NCI-H510A (cell line): ENCODE measurements at regions not wholly inside any gene's neighbourhood (a gene's known extent, or its start where the extent isn't known, plus 50 kb on each side); places are given as distances from the start of the nearest gene placed in this dataset.
"Not testable (repeated sequence)": the region's sequence is repeated elsewhere in the genome, so short reads cannot be mapped to it uniquely, and the experiment has no call there.

ENCODE experiments used
- DNase-seq: peaks from one replicate; lab custom pipeline; 2025; lab: John Stamatoyannopoulos, UW

GRCh38 chr17:77796176-77796860 is 162.2 kb upstream of the TNRC6C start:
- DNase-seq: no peak

GRCh38 chr17:77798031-77798430 is 160.5 kb upstream of the TNRC6C start:
- no peak for DNase-seq

GRCh38 chr17:77798481-77798880 is 160.0 kb upstream of the TNRC6C start:
- DNase-seq: no peak

- no peak for DNase-seq
Observed at GRCh38 chr17:77800816-77801215, 157.7 kb upstream of the TNRC6C start.

GRCh38 chr17:77801545-77802332 is 156.8 kb upstream of the TNRC6C start:
- no peak for DNase-seq

- no peak for DNase-seq
Observed at GRCh38 chr17:77802333-77802615, 156.2 kb upstream of the TNRC6C start.

GRCh38 chr17:77802811-77803220 is 155.7 kb upstream of the TNRC6C start:
- no peak for DNase-seq

- DNase-seq: no peak
Observed at GRCh38 chr17:77803726-77804125, 154.8 kb upstream of the TNRC6C start.

- no peak for DNase-seq
Observed at GRCh38 chr17:77804796-77805426, 153.6 kb upstream of the TNRC6C start.

GRCh38 chr17:77805970-77806369 is 152.5 kb upstream of the TNRC6C start:
- not testable (repeated sequence) for DNase-seq

GRCh38 chr17:77807051-77807745 is 151.3 kb upstream of the TNRC6C start:
- DNase-seq: no peak

- no peak for DNase-seq
Observed at GRCh38 chr17:77807746-77808441, 150.6 kb upstream of the TNRC6C start.

- DNase-seq: no peak
Observed at GRCh38 chr17:77808686-77809425, 149.6 kb upstream of the TNRC6C start.

GRCh38 chr17:77809814-77810213 is 148.7 kb upstream of the TNRC6C start:
- DNase-seq: no peak

- DNase-seq: no peak
Observed at GRCh38 chr17:77810536-77810935, 148.0 kb upstream of the TNRC6C start.

GRCh38 chr17:77811521-77811920 is 147.0 kb upstream of the TNRC6C start:
- peak; percentile 68 for DNase-seq

GRCh38 chr17:77814091-77814772 is 144.3 kb upstream of the TNRC6C start:
- DNase-seq: no peak

- no peak for DNase-seq
Observed at GRCh38 chr17:77815127-77815905, 143.2 kb upstream of the TNRC6C start.

- DNase-seq: no peak
Observed at GRCh38 chr17:77817953-77818352, 140.6 kb upstream of the TNRC6C start.

GRCh38 chr17:77819497-77819896 is 139.0 kb upstream of the TNRC6C start:
- peak; percentile 70 for DNase-seq
